ENCODE measurements at regions not wholly inside any gene's neighbourhood (a gene's known extent, or its start where the extent isn't known, plus 50 kb on each side); places are given as distances from the start of the nearest gene placed in this dataset.
"Not testable (repeated sequence)": the region's sequence is repeated elsewhere in the genome, so short reads cannot be mapped to it uniquely, and the experiment has no call there.

GRCh38 chr1:78250201-78250600, 204.4 kb downstream of the GIPC2 start:
- DNase-seq, result no peak

- DNase-seq, result no peak
Measured at GRCh38 chr1:78254517-78254916, 208.8 kb downstream of the GIPC2 start.

GRCh38 chr1:78255383-78255782, 209.6 kb downstream of the GIPC2 start:
- DNase-seq, result no peak

- no peak for DNase-seq
Measured at GRCh38 chr1:78255846-78256245, 210.1 kb downstream of the GIPC2 start.

- DNase-seq, result no peak
Measured at GRCh38 chr1:78263459-78263858, 217.7 kb downstream of the GIPC2 start.

- no peak for DNase-seq
Measured at GRCh38 chr1:78263946-78264345, 218.2 kb downstream of the GIPC2 start.

GRCh38 chr1:78267513-78268218, 221.9 kb downstream of the GIPC2 start:
- no peak for DNase-seq

- no peak for DNase-seq
Measured at GRCh38 chr1:78269591-78269990, 221.2 kb upstream of the PTGFR start.

GRCh38 chr1:78271423-78271822, 219.4 kb upstream of the PTGFR start:
- DNase-seq, result not testable (repeated sequence)

- DNase-seq, result no peak
Measured at GRCh38 chr1:78274814-78275213, 216.0 kb upstream of the PTGFR start.

- no peak for DNase-seq
Measured at GRCh38 chr1:78275456-78275855, 215.3 kb upstream of the PTGFR start.

- no peak for DNase-seq
Measured at GRCh38 chr1:78275906-78276685, 214.7 kb upstream of the PTGFR start.

- no peak for DNase-seq
Measured at GRCh38 chr1:78277253-78277652, 213.5 kb upstream of the PTGFR start.

GRCh38 chr1:78279051-78279450, 211.7 kb upstream of the PTGFR start:
- no peak for DNase-seq

- no peak for DNase-seq
Measured at GRCh38 chr1:78280626-78281025, 210.1 kb upstream of the PTGFR start.

GRCh38 chr1:78281580-78281979, 209.2 kb upstream of the PTGFR start:
- DNase-seq, result no peak

GRCh38 chr1:78283691-78284090, 207.1 kb upstream of the PTGFR start:
- no peak for DNase-seq

GRCh38 chr1:78284354-78284753, 206.4 kb upstream of the PTGFR start:
- DNase-seq, result no peak

- no peak for DNase-seq
Measured at GRCh38 chr1:78286686-78287085, 204.1 kb upstream of the PTGFR start.

- no peak for DNase-seq
Measured at GRCh38 chr1:78289603-78290002, 201.2 kb upstream of the PTGFR start.

- DNase-seq, result no peak
Measured at GRCh38 chr1:78291418-78291817, 199.4 kb upstream of the PTGFR start.

GRCh38 chr1:78291872-78292271, 198.9 kb upstream of the PTGFR start:
- no peak for DNase-seq

- DNase-seq, result no peak
Measured at GRCh38 chr1:78292361-78292760, 198.4 kb upstream of the PTGFR start.

GRCh38 chr1:78297836-78298235, 192.9 kb upstream of the PTGFR start:
- DNase-seq, result no peak
